Parathyroid adenoma (tissue), 2 donors: ENCODE measurements at regions not wholly inside any gene's neighbourhood (a gene's known extent, or its start where the extent isn't known, plus 50 kb on each side); places are given as distances from the start of the nearest gene placed in this dataset.
A peak's percentile ranks its signal among the peaks of the same experiment; 100 is the strongest.
"Not testable (repeated sequence)": the region's sequence is repeated elsewhere in the genome, so short reads cannot be mapped to it uniquely, and the experiment has no call there.

Source experiments
- H2AFZ ChIP-seq: fragments of 300-600 bp; sonication (generic); one replicate; pipeline ENCODE4 v1.7.0; 2017; ENCODE audit warnings: antibody characterized with exemption, mild to moderate bottlenecking
- H3K27ac ChIP-seq: fragments of 300-600 bp; sonication (generic); one replicate; pipeline ENCODE4 v1.7.0; 2017
- H3K27me3 ChIP-seq: fragments of 300-600 bp; sonication (generic); one replicate; pipeline ENCODE4 v1.7.0; 2017; ENCODE audit warnings: low read length; ENCODE audit not compliant: control insufficient read depth, insufficient read depth
- H3K36me3 ChIP-seq: fragments of 300-600 bp; sonication (generic); one replicate; pipeline ENCODE4 v1.7.0; 2017; ENCODE audit warnings: low read length; ENCODE audit not compliant: control insufficient read depth, insufficient read depth
- H3K4me1 ChIP-seq: fragments of 300-600 bp; sonication (generic); one replicate; pipeline ENCODE4 v1.7.0; 2017; ENCODE audit warnings: control low read depth
- H3K4me2 ChIP-seq: fragments of 300-600 bp; sonication (generic); one replicate; pipeline ENCODE4 v1.7.0; 2017; ENCODE audit warnings: low read length
- H3K4me3 ChIP-seq: fragments of 300-600 bp; sonication (generic); one replicate; pipeline ENCODE4 v1.7.0; 2017; ENCODE audit warnings: low read depth, low read length
- H3K79me2 ChIP-seq: fragments of 300-600 bp; sonication (generic); one replicate; pipeline ENCODE4 v1.7.0; 2017; ENCODE audit warnings: control low read depth
- H3K9ac ChIP-seq: fragments of 300-600 bp; sonication (generic); one replicate; pipeline ENCODE4 v1.7.0; 2017; ENCODE audit warnings: mild to moderate bottlenecking
- H3K9me3 ChIP-seq: fragments of 300-600 bp; sonication (generic); one replicate; pipeline ENCODE4 v1.7.0; 2017; ENCODE audit warnings: low read length; ENCODE audit not compliant: control insufficient read depth
- TF ChIP-seq, protein P1 (sequence below): fragments of 300-600 bp; sonication (generic); IDR thresholded peaks from one replicate; pipeline ENCODE4 v1.7.0; 2017; ENCODE audit warnings: antibody characterized with exemption, mild to moderate bottlenecking
- donor health status: primary hyperparathyroidism.

DNA sequence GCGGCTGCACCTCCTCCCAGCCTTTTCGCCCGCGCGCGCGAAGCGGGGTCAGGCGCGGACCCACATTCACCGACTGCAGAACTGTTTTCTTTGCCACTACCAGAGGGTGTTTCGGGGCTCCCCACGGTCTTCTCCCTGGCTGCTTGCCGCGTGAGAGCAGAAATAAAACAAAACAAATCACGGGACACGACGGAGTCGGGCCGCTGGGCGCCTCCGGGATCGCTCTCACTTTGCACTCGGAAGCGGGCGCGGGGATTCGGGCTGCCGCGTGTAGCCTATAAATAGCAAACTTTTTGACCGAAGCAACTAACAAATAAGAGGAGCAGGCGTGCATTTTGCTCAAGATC, 412.3 kb upstream of the ESRRG start:
- H3K27ac ChIP-seq: peak overlapping the region; percentile 96
- peaks cover 27% of the 10 kb centered on the region for H3K79me2 ChIP-seq
- no peaks in the 10 kb centered on the region for H3K9me3 ChIP-seq
- H3K9ac ChIP-seq: peak overlapping the region; percentile 53
- H3K27me3 ChIP-seq: no peaks in the 10 kb centered on the region
- peak overlapping the region; percentile 42 for H2AFZ ChIP-seq
- TF ChIP-seq, protein P1, sequence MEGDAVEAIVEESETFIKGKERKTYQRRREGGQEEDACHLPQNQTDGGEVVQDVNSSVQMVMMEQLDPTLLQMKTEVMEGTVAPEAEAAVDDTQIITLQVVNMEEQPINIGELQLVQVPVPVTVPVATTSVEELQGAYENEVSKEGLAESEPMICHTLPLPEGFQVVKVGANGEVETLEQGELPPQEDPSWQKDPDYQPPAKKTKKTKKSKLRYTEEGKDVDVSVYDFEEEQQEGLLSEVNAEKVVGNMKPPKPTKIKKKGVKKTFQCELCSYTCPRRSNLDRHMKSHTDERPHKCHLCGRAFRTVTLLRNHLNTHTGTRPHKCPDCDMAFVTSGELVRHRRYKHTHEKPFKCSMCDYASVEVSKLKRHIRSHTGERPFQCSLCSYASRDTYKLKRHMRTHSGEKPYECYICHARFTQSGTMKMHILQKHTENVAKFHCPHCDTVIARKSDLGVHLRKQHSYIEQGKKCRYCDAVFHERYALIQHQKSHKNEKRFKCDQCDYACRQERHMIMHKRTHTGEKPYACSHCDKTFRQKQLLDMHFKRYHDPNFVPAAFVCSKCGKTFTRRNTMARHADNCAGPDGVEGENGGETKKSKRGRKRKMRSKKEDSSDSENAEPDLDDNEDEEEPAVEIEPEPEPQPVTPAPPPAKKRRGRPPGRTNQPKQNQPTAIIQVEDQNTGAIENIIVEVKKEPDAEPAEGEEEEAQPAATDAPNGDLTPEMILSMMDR: no peak
- peak overlapping the region; percentile 89 for H3K4me2 ChIP-seq
- H3K4me3 ChIP-seq: peak overlapping the region; percentile 73
- no peaks in the 10 kb centered on the region for H3K36me3 ChIP-seq
- H3K4me1 ChIP-seq: no peaks in the 10 kb centered on the region

- Histone ChIP-seq H3K9me3 (no peaks in the 10 kb centered on the region), H3K79me2 (peaks cover 27% of the 10 kb centered on the region), H3K4me2 (peak overlapping the region; percentile 89), H3K27me3 (no peaks in the 10 kb centered on the region), H2AFZ (no peak overlapping the region), H3K36me3 (no peaks in the 10 kb centered on the region), H3K4me1 (no peaks in the 10 kb centered on the region), H3K9ac (no peak overlapping the region), H3K4me3 (peak overlapping the region; percentile 73), H3K27ac (peak overlapping the region; percentile 96)
- TF ChIP-seq, protein P1: no peak
Measured at GRCh38 chr1:217134857-217135568, 411.8 kb upstream of the ESRRG start.

DNA sequence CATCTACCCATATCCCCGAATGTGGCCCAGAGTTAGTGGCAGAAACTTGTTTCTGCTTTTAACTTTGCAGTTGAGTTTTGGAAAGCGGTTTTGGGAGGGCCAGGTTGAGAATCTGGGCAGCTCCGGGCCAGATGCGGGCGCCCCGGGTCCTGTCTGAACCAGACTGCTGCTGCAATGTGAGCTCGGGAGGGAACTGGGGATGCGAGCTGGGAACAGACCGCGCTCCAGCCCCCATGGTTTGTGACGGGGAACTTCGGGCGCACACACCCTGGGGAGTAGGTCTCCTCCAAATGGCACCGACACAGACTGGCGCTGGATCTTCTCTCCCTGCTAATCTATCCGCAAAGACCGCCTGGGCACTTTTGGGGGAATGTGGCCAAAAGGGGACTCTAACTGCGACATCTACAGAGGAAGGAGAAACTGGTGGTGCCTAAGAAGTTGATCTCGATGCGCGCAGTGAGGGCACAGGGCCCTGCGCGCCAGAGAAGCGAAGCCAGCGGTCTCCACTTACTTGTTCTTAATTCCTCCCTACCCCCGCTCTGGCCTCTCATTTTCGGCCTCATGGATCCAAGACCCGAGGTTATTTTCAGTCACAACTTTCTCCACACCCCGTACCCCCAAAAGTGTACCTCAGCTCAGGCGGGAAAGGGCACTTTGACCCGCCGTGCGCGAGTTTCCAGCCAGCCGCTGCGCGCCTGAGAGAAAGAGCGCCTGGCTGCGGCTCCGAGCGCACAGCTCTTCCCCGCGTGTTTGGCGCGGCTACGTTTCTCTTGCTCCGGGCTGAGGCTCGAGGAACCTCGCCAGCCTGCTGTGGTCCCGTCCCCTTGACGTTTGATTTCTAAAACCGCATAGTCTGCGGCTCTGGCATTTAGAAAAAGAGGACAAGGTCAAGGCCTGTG, 411.0 kb upstream of the ESRRG start:
- Histone ChIP-seq H3K27me3 (no peaks in the 10 kb centered on the region), H3K9me3 (no peaks in the 10 kb centered on the region), H3K36me3 (no peaks in the 10 kb centered on the region), H3K4me3 (peak overlapping the region; percentile 73), H3K27ac (peak overlapping the region; percentile 96), H3K79me2 (peaks cover 27% of the 10 kb centered on the region), H2AFZ (no peak overlapping the region), H3K4me2 (peak overlapping the region; percentile 89), H3K4me1 (no peaks in the 10 kb centered on the region), H3K9ac (no peak overlapping the region)
- TF ChIP-seq, protein P1: no peak

- Histone ChIP-seq H3K9me3 (no peaks in the 10 kb centered on the region), H3K36me3 (no peaks in the 10 kb centered on the region), H3K4me1 (no peaks in the 10 kb centered on the region), H3K9ac (no peak overlapping the region), H3K4me3 (peak overlapping the region; percentile 73), H2AFZ (no peak overlapping the region), H3K27ac (no peak overlapping the region), H3K27me3 (no peaks in the 10 kb centered on the region), H3K79me2 (peaks cover 25% of the 10 kb centered on the region), H3K4me2 (no peak overlapping the region)
- TF ChIP-seq, protein P1: no peak
Measured at GRCh38 chr1:217133092-217133491, 409.9 kb upstream of the ESRRG start.

DNA sequence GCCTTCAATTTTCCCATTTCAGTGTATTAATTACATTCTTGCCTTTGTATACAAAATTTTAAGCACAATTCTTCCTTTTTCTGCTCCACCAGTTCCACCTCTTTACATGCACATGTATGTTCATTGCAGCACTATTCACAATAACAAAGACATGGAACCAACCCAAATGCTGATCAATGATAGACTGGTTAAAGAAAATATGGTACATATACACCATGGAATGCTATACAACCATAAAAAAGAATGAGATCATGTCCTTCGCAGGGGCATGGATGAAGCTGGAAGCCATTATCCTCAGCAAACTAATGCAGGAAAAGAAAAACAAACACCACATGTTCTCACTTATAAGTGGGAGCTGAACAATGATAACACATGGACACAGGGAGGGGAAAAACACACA, 400.1 kb upstream of the ESRRG start:
- not testable (repeated sequence) for H3K27ac ChIP-seq, H3K9me3 ChIP-seq, H3K27me3 ChIP-seq, H2AFZ ChIP-seq, H3K4me2 ChIP-seq, H3K4me1 ChIP-seq, H3K9ac ChIP-seq, H3K36me3 ChIP-seq, H3K4me3 ChIP-seq
- H3K79me2 ChIP-seq: peaks cover 38% of the 10 kb centered on the region
